BJ (cell line): ENCODE measurements at regions not wholly inside any gene's neighbourhood (a gene's known extent, or its start where the extent isn't known, plus 50 kb on each side); places are given as distances from the start of the nearest gene placed in this dataset.

Source experiments
- CTCF ChIA-PET: fragments of 350-600 bp; formaldehyde crosslinking; extraction: SDS; loops from one replicate; lab custom pipeline; 2021; ENCODE audit warnings: antibody characterized with exemption, inconsistent platforms; lab: Yijun Ruan, JAX
- POLR2A ChIA-PET: fragments of 300-600 bp; sonication (Branson Sonifier 250); formaldehyde crosslinking; extraction: SDS; loops from one replicate; lab custom pipeline; 2021; ENCODE audit warnings: antibody characterized with exemption; lab: Charles Lee
- DNase-seq: peaks from one replicate; pipeline ENCODE4 v3.0.0-alpha.2; 2011; ENCODE audit warnings: low read depth
- H3K27me3 ChIP-seq: 2 replicates; pipeline ENCODE4 v1.6.0; 2011; ENCODE audit warnings: low read length; ENCODE audit not compliant: control insufficient read depth, insufficient read depth
- H3K36me3 ChIP-seq: 2 replicates; pipeline ENCODE4 v1.5.1; 2011; ENCODE audit warnings: low read length; ENCODE audit not compliant: control insufficient read depth, insufficient read depth
- H3K4me3 ChIP-seq: 2 replicates; pipeline ENCODE4 v1.5.1; 2011; ENCODE audit warnings: low read depth, mild to moderate bottlenecking, control low read depth, low read length
- CTCF ChIP-seq: IDR thresholded peaks from 2 replicates; pipeline ENCODE4 v1.5.1; 2011; ENCODE audit warnings: low read depth, mild to moderate bottlenecking, control low read depth, inconsistent platforms, low read length, moderate library complexity; ENCODE audit not compliant: insufficient read depth

DNA sequence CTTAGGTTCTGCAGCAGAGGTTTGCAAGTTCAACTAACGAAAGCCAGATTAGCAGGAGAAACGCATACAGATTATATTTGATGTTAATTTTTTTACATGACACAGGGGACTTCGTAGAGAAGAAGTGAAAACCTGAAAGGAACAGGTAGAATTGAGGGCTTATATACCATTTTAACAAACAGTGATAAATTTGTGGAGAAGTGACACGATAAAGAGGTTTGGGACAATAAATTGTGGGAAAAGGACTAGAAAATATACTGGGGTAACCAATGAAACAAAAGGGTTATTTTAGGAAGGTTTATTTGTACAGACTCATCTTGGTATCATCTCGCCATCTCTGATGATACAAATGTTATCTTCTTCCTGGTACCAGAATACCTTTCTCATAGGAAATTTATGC is 452.9 kb downstream of the SETD4 start:
- no peaks in the 10 kb centered on the region for H3K36me3 ChIP-seq
- H3K4me3 ChIP-seq, result no peak overlapping the region
- ChIA-PET CTCF (no interaction called here), POLR2A (no interaction called here)
- no peak for DNase-seq
- H3K27me3 ChIP-seq, result no peaks in the 10 kb centered on the region
- TF ChIP-seq CTCF, result no peak

- Histone ChIP-seq H3K4me3 (no peak overlapping the region), H3K36me3 (no peaks in the 10 kb centered on the region), H3K27me3 (no peaks in the 10 kb centered on the region)
- DNase-seq, result no peak
- ChIA-PET POLR2A (no interaction called here), CTCF (interaction anchor here (3.2 kb wide), 1 partner anchor 10 kb away, joined by 10 read pairs; no protein-coding TSS in a partner anchor)
- no peak for TF ChIP-seq CTCF
Measured at GRCh38 chr21:35606578-35606977, 453.7 kb downstream of the SETD4 start.

- H3K36me3 ChIP-seq, result no peaks in the 10 kb centered on the region
- H3K27me3 ChIP-seq, result no peaks in the 10 kb centered on the region
- DNase-seq, result no peak
- ChIA-PET POLR2A (no interaction called here), CTCF (interaction anchor here (3.2 kb wide), 1 partner anchor 11 kb away, joined by 10 read pairs; no protein-coding TSS in a partner anchor)
- H3K4me3 ChIP-seq, result no peak overlapping the region
- TF ChIP-seq CTCF, result no peak
Measured at GRCh38 chr21:35606146-35606545, 454.2 kb downstream of the SETD4 start.

DNA sequence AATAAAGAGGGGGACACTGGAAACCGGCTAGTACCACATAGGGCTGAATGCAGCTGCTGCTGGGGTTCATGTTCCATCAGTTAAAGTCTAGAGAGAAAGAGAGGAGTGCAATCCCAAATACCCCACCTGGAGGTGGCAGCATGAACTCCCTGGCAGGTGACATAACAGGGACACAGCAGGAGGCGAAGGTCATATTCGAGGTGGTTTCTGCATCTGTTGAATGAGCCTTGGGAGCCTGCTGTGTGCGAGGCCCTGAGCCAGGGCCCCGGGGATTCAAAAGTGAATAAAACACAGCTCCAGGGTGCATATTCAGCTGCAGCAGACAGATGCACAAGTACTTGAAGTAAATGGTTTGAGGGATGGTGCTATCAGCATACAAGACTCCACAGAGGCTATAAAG is 456.8 kb downstream of the SETD4 start:
- CTCF ChIA-PET, result interaction anchor here (1.1 to 3.2 kb wide), 2 partner anchors 13 to 19 kb away, joined by 4 to 10 read pairs; no protein-coding TSS in a partner anchor
- Histone ChIP-seq H3K4me3 (no peak overlapping the region), H3K36me3 (no peaks in the 10 kb centered on the region), H3K27me3 (no peaks in the 10 kb centered on the region)
- TF ChIP-seq CTCF, result no peak
- no peak for DNase-seq
- POLR2A ChIA-PET, result no interaction called here

DNA sequence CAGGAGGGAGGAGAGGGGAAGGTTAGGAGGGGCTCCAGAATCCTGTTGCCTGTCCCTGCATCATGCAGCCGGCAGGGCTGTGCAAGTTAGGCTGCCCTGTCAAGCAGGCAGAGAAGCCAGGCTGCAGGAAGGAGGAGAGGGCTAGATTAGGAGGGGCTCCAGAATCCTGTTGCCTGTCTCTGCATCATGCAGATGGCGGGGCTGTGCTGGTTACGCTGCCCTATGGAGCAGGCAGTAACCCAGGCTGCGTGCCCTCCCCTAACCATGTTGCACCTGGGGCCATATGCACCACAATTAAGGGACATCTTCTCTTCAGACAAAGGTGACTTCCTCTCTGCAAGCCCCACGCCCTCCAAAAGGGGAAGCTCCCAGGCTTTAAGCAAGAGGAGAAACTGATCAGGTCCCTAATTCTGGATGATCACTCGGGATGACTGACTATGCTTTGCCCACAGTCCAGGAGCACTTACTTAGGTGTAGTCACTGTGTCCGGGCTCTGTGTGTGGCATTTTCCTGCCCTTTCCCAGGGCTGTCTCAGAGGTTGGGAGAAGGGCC is 457.4 kb downstream of the SETD4 start:
- ChIA-PET POLR2A (no interaction called here), CTCF (no interaction called here)
- Histone ChIP-seq H3K4me3 (no peak overlapping the region), H3K36me3 (no peaks in the 10 kb centered on the region), H3K27me3 (no peaks in the 10 kb centered on the region)
- no peak for TF ChIP-seq CTCF
- DNase-seq, result no peak
